ENCODE measurements at regions not wholly inside any gene's neighbourhood (a gene's known extent, or its start where the extent isn't known, plus 50 kb on each side); places are given as distances from the start of the nearest gene placed in this dataset.

DNA sequence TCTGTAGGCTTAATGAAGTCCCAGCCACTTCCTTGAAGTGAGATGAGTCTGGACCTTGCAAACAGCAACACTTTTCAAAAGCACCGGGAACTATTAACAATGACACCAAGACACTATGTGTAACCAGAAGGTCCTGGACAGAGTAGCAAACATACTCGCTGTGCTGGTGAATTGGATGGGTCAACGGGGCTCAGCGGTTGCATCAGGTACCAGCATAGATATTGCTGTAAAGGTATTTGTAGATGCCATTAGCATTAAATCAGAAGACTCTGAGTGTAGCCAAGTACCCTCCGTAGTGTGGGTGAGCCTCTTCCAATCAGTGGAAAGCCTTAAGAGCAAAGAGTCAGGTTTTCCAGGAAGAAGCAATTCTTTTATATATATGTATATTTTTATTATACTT lies 140.5 kb downstream of the IRX2 start:
- DNase-seq (ENCODE audit: extremely low read depth, low read depth) = no peak

DNA sequence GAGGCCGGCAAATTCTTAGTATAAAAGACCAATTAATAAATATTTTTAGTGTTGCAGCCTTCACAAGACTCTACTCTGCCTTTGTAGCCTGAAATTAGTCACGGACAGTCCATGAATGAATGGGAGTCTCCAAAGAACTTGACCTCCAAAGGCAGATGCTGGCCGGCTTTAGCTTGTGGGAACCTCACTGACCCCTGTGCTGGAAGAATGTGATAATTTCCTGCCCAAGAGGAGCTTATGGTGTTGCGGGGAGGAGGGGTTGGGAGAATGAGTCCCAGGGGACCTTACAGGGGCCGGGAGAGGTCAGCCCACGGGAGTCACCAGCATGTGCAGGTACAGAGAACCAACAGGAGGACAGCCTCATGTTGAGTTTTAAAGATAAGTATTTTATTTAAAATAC lies 143.1 kb downstream of the IRX2 start:
- no peak for DNase-seq (ENCODE audit: extremely low read depth, low read depth)

DNA sequence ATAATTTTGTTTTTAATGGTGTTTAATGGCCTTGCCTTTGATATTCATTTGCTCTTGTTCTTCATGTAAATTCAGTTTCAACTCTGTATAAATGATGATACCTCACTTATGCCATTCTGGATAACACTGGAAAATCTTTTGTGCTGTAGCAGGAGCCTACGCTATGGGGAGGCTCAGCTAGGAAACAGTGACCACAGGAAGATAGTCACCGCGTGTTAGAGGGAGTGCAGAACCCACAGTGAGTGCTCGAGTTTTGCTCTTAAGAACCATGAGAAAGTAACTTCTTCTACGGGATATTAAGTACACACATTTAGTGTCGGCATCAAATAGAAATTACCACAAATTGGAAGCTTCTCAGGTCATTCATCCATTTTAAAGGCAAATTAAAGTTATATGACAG lies 143.9 kb downstream of the IRX2 start:
- DNase-seq (ENCODE audit: extremely low read depth, low read depth) = no peak

DNA sequence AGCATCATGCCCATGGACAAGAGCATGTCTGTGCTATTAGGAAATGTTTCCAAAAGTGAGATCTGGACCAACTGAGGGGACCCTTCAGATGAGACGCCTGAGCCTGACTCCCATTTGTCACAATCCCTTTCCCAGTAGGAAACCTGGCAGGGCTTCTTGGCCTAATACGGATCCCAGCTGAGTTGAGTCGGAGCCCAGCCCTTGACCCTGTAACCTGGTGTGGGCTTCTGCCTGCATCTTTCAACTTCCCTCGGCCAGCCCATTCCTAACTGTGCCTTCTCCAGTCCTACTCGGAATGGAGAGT lies 148.3 kb downstream of the IRX2 start:
- DNase-seq (ENCODE audit: extremely low read depth, low read depth) = no peak

DNA sequence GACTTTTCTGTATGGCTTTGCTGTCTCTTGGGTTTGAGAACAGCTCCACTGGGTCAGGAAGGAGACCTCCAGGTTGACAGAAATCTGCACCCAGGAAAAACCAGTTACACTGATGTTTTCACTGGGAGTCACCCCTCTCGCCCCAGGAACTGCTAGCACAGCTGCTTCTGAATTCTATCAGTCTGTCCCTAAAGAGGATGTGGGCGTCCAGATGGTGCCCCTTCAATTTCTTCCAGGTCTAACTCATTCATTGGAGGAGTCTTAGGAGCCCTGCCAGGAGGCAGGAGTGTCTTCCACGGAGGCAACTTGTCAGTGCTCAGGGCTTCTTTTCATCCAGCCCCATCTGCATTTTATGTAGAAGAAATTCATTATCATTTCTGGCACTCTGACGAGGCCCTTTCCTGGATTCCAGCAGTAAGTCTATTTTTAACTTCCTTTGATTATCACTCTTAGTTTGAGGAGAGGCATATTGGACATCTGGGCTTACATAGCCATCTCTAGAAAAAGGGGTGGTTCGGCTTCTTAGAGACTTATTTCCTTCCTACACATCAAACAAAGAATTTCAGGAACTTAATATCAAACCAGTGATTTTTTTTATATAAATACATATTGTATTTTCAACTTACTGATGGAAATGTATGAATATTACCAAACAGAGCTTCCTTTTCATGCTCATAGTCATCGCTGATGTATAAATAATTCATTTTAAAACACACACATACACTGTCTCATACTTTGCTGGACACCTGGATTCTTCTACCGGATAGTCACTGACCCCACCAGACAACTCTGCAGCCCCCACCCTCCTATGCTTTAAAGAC lies 148.8 kb downstream of the IRX2 start:
- DNase-seq (ENCODE audit: extremely low read depth, low read depth) = no peak

DNA sequence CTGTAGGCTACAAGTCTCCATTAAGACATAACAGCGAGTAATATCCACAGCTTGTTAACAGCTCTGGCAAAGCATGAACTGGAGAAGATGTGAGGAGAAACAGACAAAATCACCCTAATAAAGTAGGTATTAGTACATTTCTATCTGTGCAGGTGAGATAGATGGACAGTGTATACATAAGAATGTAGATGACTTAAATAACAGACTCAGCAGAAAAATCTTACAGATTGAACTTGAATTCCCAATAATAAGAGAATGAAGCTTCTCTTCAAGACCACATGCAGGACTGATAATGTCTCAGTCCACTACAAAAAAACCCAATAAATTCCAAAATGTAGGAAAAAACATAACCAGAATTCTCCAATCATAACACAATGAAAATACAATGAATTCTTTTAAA lies 153.0 kb downstream of the IRX2 start:
- DNase-seq (ENCODE audit: extremely low read depth, low read depth) = no peak

DNA sequence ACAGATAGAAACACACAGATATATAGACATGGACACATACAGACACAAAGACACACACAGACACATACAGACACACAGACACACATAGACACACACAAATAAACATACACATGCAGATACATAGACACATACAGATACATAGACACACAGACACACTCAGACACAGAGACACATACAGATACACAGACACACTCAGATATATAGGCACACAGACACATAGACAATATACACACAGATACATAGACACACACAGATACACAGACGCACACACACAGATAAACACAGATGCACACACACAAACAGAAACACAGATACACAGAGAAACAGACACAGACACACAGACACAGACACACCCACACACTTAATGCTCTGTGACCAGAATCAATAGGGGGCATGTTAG lies 156.8 kb downstream of the IRX2 start:
- no peak for DNase-seq (ENCODE audit: extremely low read depth, low read depth)

DNA sequence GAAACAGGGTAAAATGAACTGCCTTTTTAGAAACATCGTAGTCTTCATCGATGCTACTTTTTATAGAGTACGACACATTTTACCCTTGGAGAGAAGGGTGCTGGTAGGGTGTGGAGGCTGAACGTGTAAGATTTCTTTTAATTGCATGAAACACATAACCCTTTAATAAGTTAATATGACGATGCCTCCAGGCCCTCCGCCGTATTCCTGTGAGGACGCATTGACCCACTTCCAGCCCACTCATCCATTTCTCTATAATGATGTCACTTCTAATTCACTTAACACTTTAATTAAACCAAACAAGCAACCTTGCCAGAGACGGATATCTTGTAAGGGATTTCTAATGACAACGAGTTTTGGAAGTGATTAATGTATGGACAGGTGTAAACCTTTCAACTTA lies 158.7 kb downstream of the IRX2 start:
- no peak for DNase-seq (ENCODE audit: extremely low read depth, low read depth)

DNA sequence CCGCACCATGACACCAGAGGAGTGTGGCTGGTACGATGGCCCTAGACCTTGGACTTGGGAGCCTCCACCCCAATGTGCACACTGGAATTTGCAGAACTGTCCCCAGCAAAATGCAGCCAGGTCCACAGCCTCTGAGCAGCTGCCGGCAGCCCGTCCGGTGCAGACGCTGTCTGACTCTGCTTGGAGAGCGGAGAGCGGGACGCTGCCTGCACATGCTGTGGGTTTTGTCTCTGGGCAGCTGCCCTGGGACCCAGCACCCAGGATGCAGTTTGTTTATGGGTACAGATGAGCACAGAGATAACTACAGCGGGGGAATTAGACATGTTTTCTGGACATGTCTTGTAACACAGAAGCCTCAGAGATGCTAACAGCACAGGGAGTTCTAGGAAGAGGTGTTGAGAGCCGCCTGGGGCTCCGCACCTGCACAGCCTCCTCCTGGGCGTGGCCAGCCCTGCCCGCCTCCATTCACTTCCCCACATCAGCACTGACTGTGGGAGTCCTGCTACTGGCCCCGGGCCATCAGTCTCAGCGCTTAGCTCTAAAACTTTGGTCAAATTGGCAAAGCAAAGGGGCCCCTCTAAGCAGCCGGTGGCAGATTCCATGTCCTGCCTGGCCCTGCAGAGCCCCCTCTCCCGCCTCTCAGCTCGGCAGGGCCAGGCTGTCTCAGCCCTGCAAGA lies 159.6 kb downstream of the IRX2 start:
- no peak for DNase-seq (ENCODE audit: extremely low read depth, low read depth)

DNA sequence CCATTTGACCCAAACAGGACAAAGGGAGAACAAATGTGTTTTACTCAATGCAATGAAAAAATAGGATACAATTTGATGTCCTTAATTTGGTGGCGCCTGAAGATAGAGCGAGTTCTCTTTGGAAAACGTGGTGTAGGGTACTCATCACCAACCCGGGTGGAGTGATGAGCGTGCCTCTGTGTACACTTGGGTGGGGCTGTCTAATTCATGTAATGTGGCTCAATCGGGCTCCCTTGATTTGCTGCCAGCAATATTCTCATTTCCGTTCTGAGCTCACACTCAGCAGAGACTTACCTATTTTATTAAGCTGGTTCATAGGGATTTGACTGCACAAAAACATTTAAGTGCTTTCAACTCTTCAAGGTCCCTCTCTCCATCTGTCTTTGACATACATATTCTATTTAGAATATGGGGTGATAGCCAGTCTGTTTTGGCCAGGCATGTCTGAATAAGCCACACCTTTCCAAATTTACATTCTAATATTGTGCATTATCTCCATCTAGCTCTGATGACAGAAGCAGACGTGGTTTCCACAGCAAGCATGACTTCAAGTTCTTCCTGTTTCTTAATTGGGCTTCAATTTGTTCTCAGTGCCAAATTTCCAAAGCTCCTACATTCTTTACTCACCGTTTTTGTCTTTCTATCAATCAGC lies 162.5 kb downstream of the IRX2 start:
- DNase-seq (ENCODE audit: extremely low read depth, low read depth) = no peak

DNA sequence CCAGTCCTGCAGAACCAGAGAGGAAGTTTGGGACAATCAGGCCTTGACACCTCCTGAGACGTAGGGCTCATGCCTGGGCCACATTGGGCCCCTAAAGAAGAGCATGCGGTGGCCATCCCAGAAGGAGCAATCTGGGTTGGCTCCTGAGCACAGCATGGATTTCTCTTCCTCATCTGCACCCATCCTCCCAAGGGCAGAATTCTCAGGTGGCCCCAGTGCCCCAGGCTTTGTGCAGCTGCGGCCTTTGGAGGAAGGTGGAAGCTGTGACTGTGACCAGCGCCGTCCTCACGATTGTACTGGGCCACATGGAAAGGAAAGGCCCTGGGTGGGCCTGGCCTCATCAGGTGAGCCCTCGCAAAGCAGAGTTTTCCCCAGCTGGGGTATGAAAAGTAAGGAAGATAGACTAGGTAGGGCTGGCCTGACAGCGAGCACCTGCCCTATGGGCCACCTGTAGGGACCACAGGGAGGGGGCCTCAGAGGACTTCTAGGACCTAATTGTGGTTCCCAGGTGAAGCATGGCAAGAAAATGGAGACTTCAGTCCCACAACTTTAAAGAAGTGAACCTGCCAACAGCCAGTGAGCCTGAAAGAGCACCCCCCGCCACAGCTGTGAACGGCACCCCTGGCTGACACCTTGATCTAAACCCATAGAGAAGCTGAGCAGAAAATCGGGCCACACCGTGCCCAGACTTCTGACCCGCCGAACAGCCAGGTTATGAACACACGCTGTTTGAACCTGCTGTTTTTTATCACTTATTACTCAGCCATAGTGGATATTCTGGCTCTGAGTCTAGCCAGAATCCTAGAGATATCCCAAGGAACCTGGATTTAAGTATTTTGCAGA lies 164.1 kb downstream of the IRX2 start:
- no peak for DNase-seq (ENCODE audit: extremely low read depth, low read depth)

DNA sequence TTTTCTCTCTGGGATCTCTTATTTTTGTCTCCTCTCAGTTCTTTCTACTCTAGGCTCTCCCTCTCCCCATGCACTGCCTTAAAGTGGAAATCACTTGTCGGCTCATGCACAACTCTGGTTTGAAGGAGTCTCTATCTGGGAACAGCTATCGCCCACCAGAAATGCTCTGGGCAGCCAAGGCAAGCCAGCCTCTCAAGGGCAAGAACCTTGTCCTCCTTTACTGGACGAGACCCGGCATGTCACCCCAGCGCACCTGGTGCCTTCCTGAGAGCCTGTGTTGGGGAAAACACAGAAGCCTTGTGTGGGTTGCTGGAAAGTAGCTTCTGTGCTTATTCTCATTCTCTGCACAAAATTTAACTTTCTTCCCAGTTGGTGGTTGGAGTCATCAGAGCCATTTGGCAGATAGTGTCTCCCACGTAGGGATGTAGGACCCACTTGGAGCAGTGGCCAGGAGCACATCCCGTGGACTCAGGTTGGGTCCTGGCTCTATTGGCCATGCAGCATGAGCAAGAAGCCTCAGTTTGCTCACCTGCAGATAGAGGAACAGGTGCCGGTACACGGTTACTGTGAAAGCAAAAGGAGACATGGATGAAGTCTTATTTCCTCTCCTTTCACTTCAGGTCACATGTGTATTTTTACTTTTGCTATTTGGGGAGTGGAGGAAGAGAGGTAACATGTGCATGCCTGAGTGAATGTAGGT lies 165.3 kb downstream of the IRX2 start:
- no peak for DNase-seq (ENCODE audit: extremely low read depth, low read depth)

DNA sequence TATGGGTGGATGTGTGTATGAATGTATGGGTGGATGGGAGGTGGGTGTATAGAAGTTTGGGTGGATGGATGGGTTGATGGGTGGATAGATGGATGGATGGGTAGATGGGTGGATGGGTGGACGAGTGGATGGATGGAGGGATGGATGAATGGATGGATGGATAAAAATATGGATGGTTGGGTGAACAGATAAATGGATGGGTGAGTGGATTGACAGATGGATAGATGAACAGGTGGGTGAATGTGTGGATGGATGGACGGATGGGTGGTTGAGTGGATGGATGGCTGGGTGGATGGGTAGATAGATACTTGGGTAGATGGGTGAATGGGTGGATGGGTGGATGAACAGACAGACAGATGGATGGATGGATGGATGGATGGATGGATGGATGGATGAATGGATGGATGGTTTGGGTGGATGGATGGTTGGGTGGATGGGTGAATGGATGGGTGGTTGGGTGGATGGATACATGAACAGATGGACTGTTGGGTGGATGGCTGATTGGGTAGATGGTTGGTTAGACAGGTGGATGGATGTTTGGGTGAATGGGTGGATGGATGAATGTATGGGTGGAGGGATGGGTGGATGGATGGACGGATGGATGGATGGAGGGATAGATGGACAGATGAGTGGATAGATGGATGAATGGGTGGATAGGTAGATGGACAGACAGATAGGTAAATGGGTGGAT lies 166.8 kb downstream of the IRX2 start:
- DNase-seq (ENCODE audit: extremely low read depth, low read depth) = no peak

DNA sequence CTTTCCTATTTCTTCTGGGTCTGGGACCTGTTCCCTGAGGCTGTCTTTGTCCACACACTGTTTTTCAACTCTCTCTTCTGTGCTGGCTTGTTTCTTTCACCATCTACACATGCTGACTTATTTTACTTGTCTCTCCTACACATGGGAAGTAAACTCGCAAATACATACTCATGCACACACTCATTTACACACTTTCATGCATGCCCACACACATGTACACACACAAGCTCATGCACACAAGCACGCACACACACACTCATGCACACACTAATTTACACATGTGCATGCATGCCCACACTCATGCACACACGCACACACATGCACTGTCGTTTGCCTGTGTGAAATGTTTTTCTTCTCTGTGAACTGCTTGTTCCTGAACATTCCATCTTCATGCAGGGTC lies 169.0 kb downstream of the IRX2 start:
- no peak for DNase-seq (ENCODE audit: extremely low read depth, low read depth)

DNA sequence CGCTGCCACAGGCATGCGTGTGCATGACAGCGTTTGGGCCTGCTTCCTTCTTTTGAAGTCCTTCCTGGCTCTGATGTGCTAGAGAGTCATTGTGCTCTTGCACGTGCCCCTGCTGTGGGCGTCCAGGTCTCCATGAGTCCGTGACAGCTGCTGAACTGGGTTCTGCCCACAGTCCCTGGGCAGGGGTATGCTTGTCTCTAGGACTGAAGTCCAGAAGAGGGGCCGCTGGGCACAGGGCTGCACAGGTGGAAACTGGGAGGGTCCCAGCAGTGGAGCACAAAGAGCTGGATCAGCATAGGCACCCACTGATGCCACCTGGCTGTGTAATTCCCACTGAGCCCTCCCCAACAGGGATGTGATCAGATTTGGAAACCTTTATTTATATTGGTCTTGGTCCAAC lies 169.4 kb downstream of the IRX2 start:
- DNase-seq (ENCODE audit: extremely low read depth, low read depth) = no peak

DNA sequence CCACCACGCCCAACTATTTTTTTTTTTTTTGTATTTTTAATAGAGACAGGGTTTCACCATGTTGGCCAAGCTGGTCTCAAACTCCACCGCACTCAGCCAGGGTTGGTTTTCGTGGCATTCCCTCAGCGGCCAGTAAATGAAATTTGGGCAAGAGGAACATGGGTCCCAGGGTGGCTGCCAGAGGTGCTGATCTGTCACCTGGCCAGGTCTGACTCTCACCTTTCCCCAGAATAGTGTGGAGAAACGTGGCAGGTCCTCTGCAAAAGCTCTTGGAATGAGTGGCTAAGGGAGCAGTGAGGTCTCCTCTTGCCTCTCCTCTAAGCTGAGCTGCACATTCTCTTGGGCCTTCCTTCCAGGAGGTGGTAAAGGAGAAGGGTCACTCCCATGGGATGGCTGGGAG lies 170.1 kb downstream of the IRX2 start:
- no peak for DNase-seq (ENCODE audit: extremely low read depth, low read depth)

DNA sequence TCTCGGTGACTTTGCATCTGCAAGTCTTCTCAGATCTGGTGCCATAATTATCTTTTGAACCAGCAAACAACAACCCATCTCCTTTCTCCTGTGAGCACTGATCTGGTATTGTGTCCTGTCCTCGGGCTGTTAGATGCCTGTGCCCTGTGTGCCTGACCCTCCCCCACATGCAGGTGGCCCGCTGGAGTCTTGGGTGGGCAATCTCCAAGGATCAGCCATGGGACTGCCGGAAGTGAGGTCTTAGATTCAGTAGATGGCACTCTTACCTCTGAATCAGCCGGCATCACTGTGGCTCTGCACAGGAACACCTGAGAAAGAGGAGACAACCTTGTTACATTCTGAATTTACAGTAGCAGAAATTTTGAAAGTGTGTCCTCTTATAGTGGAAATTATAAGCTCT lies 172.4 kb downstream of the IRX2 start:
- DNase-seq (ENCODE audit: extremely low read depth, low read depth) = no peak

DNA sequence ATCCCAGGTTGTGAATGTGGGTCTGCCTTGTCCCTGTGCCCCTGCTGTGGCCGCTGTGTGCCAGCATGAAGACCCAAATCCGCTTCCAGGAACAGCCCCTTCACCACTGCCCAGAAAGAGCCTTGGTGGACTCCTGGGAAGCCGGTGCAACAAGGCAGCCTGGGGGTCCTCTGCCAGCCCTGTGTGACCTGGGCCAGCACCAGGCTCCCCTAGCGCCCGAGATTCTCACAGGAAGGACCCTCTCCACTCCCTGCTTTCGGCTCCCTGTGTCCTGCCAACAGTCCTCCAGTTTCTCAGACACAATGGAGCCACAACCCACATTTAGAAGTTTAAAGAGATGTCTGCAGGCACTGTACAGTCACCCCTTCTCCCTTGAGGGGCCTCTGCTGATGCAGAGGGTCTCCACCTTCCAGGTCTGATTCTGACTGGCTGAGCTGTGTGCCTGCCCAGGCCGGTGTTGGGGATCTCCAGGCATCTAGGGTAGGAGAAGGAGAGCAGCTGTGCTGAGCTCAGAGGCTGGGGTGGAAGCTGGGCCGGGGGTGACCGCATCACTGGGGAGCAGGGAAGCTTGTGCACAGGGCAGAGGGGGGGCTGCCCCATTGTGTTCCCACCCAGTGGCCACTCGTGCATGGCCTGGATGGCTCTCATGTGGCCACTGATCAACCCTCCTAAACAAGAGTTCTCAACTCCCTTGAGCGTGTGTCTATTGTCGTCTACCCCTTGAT lies 174.0 kb downstream of the IRX2 start:
- DNase-seq (ENCODE audit: extremely low read depth, low read depth) = no peak

DNA sequence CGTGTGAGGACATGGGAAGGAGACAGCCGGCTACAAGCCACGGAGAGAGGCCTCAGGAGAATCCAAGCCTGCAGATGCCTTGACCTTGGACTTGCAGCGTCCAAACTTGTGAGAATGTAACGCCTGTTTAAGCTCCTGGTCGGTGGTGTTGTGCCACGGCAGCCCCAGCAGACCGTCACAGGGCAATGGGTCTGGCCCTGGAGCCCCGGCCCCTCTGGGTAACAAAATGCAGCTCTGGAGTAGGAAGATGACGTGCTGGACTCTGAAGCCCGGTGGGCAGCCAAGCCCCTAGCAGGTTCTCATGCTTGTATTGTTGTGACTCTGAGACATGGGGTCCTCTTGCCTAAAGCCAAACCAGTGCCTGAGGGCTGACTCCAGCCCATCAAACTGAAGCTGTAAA lies 174.7 kb downstream of the IRX2 start:
- DNase-seq (ENCODE audit: extremely low read depth, low read depth) = no peak
